HEK293 (cell line): ENCODE measurements at regions not wholly inside any gene's neighbourhood (a gene's known extent, or its start where the extent isn't known, plus 50 kb on each side); places are given as distances from the start of the nearest gene placed in this dataset.

Source experiments
- CTCF ChIA-PET: fragments of 350-600 bp; formaldehyde crosslinking; extraction: SDS; loops from one replicate; lab custom pipeline; 2021; ENCODE audit warnings: antibody characterized with exemption; lab: Yijun Ruan, JAX
- POLR2A ChIA-PET: fragments of 300-600 bp; formaldehyde crosslinking; extraction: SDS; loops from one replicate; lab custom pipeline; 2020; ENCODE audit warnings: antibody characterized with exemption, inconsistent platforms; lab: Yijun Ruan, JAX
- H3K27ac ChIP-seq: fragments of 200-500 bp; sonication (Bioruptor generic); 2 replicates; pipeline ENCODE4 v1.5.1; 2014; ENCODE audit warnings: low read depth, low read length, control low read depth, inconsistent platforms; ENCODE audit errors: extremely low read depth
- H3K36me3 ChIP-seq, 2 experiments: fragments of 200-500 bp in 1 of 2; sonication (Bioruptor generic) in 1 of 2; 1 replicate in 1 of 2; 2 replicates in 1 of 2; pipeline ENCODE4 v1.5.1; 2014 to 2017; ENCODE audit warnings: inconsistent platforms in 2 of 2, low read length in 2 of 2; ENCODE audit not compliant: control insufficient read depth in 2 of 2, insufficient read depth in 1 of 2
- H3K4me1 ChIP-seq: fragments of 200-500 bp; sonication (Bioruptor generic); 2 replicates; pipeline ENCODE4 v1.5.1; 2014; ENCODE audit warnings: mild to moderate bottlenecking, low read length, inconsistent platforms; ENCODE audit not compliant: control insufficient read depth, insufficient read depth
- H3K4me3 ChIP-seq: 2 replicates; pipeline ENCODE4 v1.5.1; 2011; ENCODE audit warnings: low read depth, mild to moderate bottlenecking, control low read depth, low read length, moderate library complexity
- H3K9me3 ChIP-seq: fragments of 200-500 bp; sonication (Bioruptor generic); 2 replicates; pipeline ENCODE4 v1.5.1; 2014; ENCODE audit warnings: low read depth, low read length, inconsistent platforms; ENCODE audit not compliant: control insufficient read depth, insufficient read depth
- BCL11B ChIP-seq: fragments of 450-650 bp; formaldehyde crosslinking; IDR thresholded peaks from 2 replicates; pipeline ENCODE4 v1.5.1; 2016; ENCODE audit warnings: low read depth, missing biosample characterization, missing genetic modification characterization
- GLI4 ChIP-seq: fragments of 450-650 bp; formaldehyde crosslinking; IDR thresholded peaks from 2 replicates; pipeline ENCODE4 v1.5.1; 2016; ENCODE audit warnings: missing biosample characterization, missing genetic modification characterization
- SCRT2 ChIP-seq: fragments of 450-650 bp; formaldehyde crosslinking; IDR thresholded peaks from 2 replicates; pipeline ENCODE4 v1.5.1; 2016; ENCODE audit warnings: missing biosample characterization, missing genetic modification characterization
- SP3 ChIP-seq: fragments of 450-650 bp; formaldehyde crosslinking; IDR thresholded peaks from 2 replicates; pipeline ENCODE4 v1.5.1; 2016; ENCODE audit warnings: missing biosample characterization, missing genetic modification characterization
- WT1 ChIP-seq: fragments of 450-650 bp; formaldehyde crosslinking; IDR thresholded peaks from 2 replicates; pipeline ENCODE4 v1.5.1; 2016; ENCODE audit warnings: missing biosample characterization, missing genetic modification characterization
- YY1 ChIP-seq: fragments of 450-650 bp; formaldehyde crosslinking; IDR thresholded peaks from 2 replicates; pipeline ENCODE4 v1.5.1; 2018; ENCODE audit warnings: missing biosample characterization, missing genetic modification characterization
- ZBTB21 ChIP-seq: fragments of 450-650 bp; formaldehyde crosslinking; IDR thresholded peaks from 2 replicates; pipeline ENCODE4 v1.5.1; 2017; ENCODE audit warnings: missing biosample characterization, missing genetic modification characterization
- ZNF133 ChIP-seq: fragments of 450-650 bp; formaldehyde crosslinking; IDR thresholded peaks from 2 replicates; pipeline ENCODE4 v1.5.1; 2016; ENCODE audit warnings: missing biosample characterization, missing genetic modification characterization
- ZNF2 ChIP-seq: fragments of 450-650 bp; formaldehyde crosslinking; IDR thresholded peaks from 2 replicates; pipeline ENCODE4 v1.5.1; 2016; ENCODE audit warnings: missing biosample characterization, missing genetic modification characterization
- ZNF214 ChIP-seq: fragments of 450-650 bp; formaldehyde crosslinking; IDR thresholded peaks from 2 replicates; pipeline ENCODE4 v1.5.1; 2017; ENCODE audit warnings: missing biosample characterization, mild to moderate bottlenecking, missing genetic modification characterization, borderline replicate concordance
- ZNF341 ChIP-seq: fragments of 450-650 bp; formaldehyde crosslinking; IDR thresholded peaks from 2 replicates; pipeline ENCODE4; 2016; ENCODE audit warnings: low read depth, missing biosample characterization, missing genetic modification characterization
- ZNF354C ChIP-seq: fragments of 450-650 bp; formaldehyde crosslinking; IDR thresholded peaks from 2 replicates; pipeline ENCODE4 v1.5.1; 2016; ENCODE audit warnings: missing biosample characterization, missing genetic modification characterization, low read depth, borderline replicate concordance
- ZNF423 ChIP-seq: fragments of 450-650 bp; formaldehyde crosslinking; IDR thresholded peaks from 2 replicates; pipeline ENCODE4 v1.5.1; 2016; ENCODE audit warnings: missing biosample characterization, missing genetic modification characterization
- ZNF555 ChIP-seq: fragments of 450-650 bp; formaldehyde crosslinking; conservative IDR thresholded peaks from 2 replicates; pipeline ENCODE4 v1.5.1; 2017; ENCODE audit warnings: missing biosample characterization, mild to moderate bottlenecking, missing genetic modification characterization, inconsistent platforms
- ZNF621 ChIP-seq: fragments of 450-650 bp; formaldehyde crosslinking; IDR thresholded peaks from 2 replicates; pipeline ENCODE4 v1.5.1; 2017; ENCODE audit warnings: missing biosample characterization, missing genetic modification characterization
- ZNF830 ChIP-seq: fragments of 450-650 bp; IDR thresholded peaks from 2 replicates; pipeline ENCODE4 v1.5.0; 2018; ENCODE audit warnings: missing biosample characterization, missing genetic modification characterization, low read depth, mild to moderate bottlenecking, moderate library complexity
- ZSCAN23 ChIP-seq: fragments of 450-650 bp; formaldehyde crosslinking; IDR thresholded peaks from 2 replicates; pipeline ENCODE4 v1.5.1; 2016; ENCODE audit warnings: missing biosample characterization, missing genetic modification characterization
- TF ChIP-seq, protein P1 (sequence below): fragments of 450-650 bp; formaldehyde crosslinking; IDR thresholded peaks from 2 replicates; pipeline ENCODE4 v1.5.1; 2016; ENCODE audit warnings: missing biosample characterization, missing genetic modification characterization
- TF ChIP-seq, protein P2 (sequence below): fragments of 450-650 bp; formaldehyde crosslinking; IDR thresholded peaks from 2 replicates; pipeline ENCODE4 v1.5.1; 2016; ENCODE audit warnings: missing biosample characterization, missing genetic modification characterization
- TF ChIP-seq, protein P3 (sequence below): fragments of 450-650 bp; formaldehyde crosslinking; IDR thresholded peaks from 2 replicates; pipeline ENCODE4 v1.5.1; 2017; ENCODE audit warnings: missing biosample characterization, missing genetic modification characterization

GRCh38 chr4:32488690-32489089, 1768.5 kb downstream of the PCDH7 start:
- no peak for TF ChIP-seq ZBTB21 (tag by site-specific recombination)
- TF ChIP-seq WT1: no peak
- no peak for TF ChIP-seq ZNF555 (tag by site-specific recombination)
- no peak for TF ChIP-seq ZNF354C (tag by site-specific recombination)
- TF ChIP-seq YY1: no peak
- no peak for TF ChIP-seq ZNF341 (tag by site-specific recombination)
- TF ChIP-seq ZNF621: no peak
- no peak for TF ChIP-seq ZNF830
- no peak for TF ChIP-seq GLI4 (tag by site-specific recombination)
- no peak for TF ChIP-seq SP3 (tag by site-specific recombination)
- TF ChIP-seq, all 188 proteins: peak for 0
- Histone ChIP-seq H3K4me3 (no peak overlapping the region), H3K9me3 (no peaks in the 10 kb centered on the region), H3K27ac (no peak overlapping the region), H3K4me1 (no peaks in the 10 kb centered on the region), H3K36me3 (no peaks in the 10 kb centered on the region)
- POLR2A ChIA-PET: no interaction called here
- CTCF ChIA-PET: no interaction called here

DNA sequence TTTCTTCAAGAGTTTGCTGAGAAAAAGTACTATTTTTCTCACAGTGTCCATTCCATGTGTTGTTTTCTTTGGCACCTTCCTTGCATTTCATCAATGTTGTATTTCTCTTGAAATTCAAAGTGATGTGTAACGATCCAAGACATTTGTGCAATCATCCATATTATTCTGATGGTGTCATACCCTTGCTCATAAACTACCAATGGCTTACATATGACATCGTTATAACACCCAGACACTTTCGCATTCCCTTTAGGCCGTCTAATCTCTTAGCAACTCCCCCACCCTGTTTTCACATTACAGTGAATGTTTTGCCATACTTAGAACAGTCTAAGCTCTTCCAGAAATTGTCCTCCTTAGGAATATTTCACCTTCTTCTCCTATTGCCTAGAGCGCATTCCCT, 1779.0 kb downstream of the PCDH7 start:
- no peaks in the 10 kb centered on the region for H3K4me1 ChIP-seq
- ChIA-PET POLR2A (no interaction called here), CTCF (no interaction called here)
- H3K36me3 ChIP-seq: no peaks in the 10 kb centered on the region
- H3K27ac ChIP-seq: no peak overlapping the region
- H3K4me3 ChIP-seq: no peak overlapping the region
- TF ChIP-seq SP3 (tag by site-specific recombination) (no peak), BCL11B (no peak), ZSCAN23 (no peak), ZNF133 (no peak), ZNF423 (tag by site-specific recombination) (no peak), ZNF214 (tag by site-specific recombination) (no peak), ZNF2 (tag by site-specific recombination) (no peak), SCRT2 (tag by site-specific recombination) (no peak)
- TF ChIP-seq, protein P1, sequence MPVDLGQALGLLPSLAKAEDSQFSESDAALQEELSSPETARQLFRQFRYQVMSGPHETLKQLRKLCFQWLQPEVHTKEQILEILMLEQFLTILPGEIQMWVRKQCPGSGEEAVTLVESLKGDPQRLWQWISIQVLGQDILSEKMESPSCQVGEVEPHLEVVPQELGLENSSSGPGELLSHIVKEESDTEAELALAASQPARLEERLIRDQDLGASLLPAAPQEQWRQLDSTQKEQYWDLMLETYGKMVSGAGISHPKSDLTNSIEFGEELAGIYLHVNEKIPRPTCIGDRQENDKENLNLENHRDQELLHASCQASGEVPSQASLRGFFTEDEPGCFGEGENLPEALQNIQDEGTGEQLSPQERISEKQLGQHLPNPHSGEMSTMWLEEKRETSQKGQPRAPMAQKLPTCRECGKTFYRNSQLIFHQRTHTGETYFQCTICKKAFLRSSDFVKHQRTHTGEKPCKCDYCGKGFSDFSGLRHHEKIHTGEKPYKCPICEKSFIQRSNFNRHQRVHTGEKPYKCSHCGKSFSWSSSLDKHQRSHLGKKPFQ: no peak
- TF ChIP-seq, protein P2, sequence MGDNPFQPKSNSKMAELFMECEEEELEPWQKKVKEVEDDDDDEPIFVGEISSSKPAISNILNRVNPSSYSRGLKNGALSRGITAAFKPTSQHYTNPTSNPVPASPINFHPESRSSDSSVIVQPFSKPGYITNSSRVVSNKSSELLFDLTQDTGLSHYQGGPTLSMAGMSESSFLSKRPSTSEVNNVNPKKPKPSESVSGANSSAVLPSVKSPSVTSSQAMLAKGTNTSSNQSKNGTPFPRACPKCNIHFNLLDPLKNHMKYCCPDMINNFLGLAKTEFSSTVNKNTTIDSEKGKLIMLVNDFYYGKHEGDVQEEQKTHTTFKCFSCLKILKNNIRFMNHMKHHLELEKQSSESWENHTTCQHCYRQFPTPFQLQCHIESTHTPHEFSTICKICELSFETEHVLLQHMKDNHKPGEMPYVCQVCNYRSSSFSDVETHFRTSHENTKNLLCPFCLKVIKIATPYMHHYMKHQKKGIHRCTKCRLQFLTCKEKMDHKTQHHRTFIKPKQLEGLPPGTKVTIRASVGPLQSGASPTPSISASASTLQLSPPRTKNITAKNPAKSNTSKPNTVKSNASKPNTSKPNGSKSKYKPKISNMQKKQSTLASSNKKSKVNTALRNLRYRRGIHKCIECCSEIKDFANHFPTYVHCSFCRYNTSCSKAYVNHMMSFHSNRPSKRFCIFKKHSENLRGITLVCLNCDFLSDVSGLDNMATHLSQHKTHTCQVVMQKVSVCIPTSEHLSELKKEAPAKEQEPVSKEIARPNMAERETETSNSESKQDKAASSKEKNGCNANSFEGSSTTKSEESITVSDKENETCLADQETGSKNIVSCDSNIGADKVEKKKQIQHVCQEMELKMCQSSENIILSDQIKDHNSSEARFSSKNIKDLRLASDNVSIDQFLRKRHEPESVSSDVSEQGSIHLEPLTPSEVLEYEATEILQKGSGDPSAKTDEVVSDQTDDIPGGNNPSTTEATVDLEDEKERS (tag by site-specific recombination): no peak
- H3K9me3 ChIP-seq: no peaks in the 10 kb centered on the region

DNA sequence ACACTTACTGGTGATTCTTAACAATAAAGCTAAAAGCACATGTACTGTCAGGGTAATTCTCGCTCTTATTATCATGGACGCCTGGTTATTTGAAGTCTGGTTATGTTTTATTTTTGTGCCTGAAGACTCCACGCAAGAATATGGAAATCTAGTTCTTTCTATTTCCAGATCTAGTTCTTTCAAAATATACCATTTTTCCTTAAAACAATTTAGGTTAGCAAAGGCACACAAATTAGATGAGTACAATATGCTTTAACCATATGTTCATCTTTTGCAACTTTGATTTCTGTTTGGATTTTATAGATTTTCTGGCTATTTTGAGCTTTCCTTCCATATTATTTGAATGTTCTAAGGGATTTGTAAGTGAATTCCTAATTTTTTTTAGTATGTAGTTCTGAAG, 1783.1 kb downstream of the PCDH7 start:
- Histone ChIP-seq H3K9me3 (no peaks in the 10 kb centered on the region), H3K36me3 (no peaks in the 10 kb centered on the region), H3K4me3 (no peak overlapping the region), H3K27ac (no peak overlapping the region), H3K4me1 (no peaks in the 10 kb centered on the region)
- ChIA-PET POLR2A (no interaction called here), CTCF (no interaction called here)
- TF ChIP-seq, protein P3, sequence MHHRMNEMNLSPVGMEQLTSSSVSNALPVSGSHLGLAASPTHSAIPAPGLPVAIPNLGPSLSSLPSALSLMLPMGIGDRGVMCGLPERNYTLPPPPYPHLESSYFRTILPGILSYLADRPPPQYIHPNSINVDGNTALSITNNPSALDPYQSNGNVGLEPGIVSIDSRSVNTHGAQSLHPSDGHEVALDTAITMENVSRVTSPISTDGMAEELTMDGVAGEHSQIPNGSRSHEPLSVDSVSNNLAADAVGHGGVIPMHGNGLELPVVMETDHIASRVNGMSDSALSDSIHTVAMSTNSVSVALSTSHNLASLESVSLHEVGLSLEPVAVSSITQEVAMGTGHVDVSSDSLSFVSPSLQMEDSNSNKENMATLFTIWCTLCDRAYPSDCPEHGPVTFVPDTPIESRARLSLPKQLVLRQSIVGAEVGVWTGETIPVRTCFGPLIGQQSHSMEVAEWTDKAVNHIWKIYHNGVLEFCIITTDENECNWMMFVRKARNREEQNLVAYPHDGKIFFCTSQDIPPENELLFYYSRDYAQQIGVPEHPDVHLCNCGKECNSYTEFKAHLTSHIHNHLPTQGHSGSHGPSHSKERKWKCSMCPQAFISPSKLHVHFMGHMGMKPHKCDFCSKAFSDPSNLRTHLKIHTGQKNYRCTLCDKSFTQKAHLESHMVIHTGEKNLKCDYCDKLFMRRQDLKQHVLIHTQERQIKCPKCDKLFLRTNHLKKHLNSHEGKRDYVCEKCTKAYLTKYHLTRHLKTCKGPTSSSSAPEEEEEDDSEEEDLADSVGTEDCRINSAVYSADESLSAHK: no peak
